Activated CD4-positive, alpha-beta T cell treated with anti-CD3 and anti-CD28 coated beads for 1 hour (primary cell): ENCODE measurements at regions not wholly inside any gene's neighbourhood (a gene's known extent, or its start where the extent isn't known, plus 50 kb on each side); places are given as distances from the start of the nearest gene placed in this dataset.

Experiments
- DNase-seq: peaks from one replicate; pipeline ENCODE4 v3.0.0-alpha.2; 2020

- DNase-seq: peak; percentile 21
Observed at GRCh38 chr9:36728651-36729520, 156.2 kb downstream of the MELK start.

GRCh38 chr9:36729906-36730305 is 157.2 kb downstream of the MELK start:
- no peak for DNase-seq

- DNase-seq: no peak
Observed at GRCh38 chr9:36730414-36730813, 157.7 kb downstream of the MELK start.

- no peak for DNase-seq
Observed at GRCh38 chr9:36731068-36731956, 158.6 kb downstream of the MELK start.

- no peak for DNase-seq
Observed at GRCh38 chr9:36734737-36735136, 162.0 kb downstream of the MELK start.

DNA sequence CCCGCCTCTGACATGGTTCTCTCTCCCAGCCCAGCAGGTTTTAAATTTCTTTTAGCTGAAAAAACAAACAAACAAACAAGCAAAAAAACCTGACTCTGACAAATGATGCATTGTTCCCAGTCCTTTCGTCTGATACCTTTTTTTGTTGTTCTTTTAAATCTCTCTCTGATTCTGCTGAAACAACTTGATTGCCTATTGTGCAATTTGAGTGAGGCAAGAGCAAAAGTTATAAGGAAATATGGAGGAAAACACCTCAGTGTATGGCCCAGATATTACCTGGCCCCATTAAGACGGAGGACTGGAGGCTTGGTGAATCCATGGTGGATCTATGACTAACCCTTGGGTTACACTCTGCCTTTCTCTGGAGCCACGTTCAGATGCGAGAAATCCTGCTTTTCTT is 164.0 kb downstream of the MELK start:
- no peak for DNase-seq

GRCh38 chr9:36738318-36738976 is 165.8 kb downstream of the MELK start:
- no peak for DNase-seq

- no peak for DNase-seq
Observed at GRCh38 chr9:36739373-36740116, 166.8 kb downstream of the MELK start.

- DNase-seq: no peak
Observed at GRCh38 chr9:36742264-36742663, 169.6 kb downstream of the MELK start.

DNA sequence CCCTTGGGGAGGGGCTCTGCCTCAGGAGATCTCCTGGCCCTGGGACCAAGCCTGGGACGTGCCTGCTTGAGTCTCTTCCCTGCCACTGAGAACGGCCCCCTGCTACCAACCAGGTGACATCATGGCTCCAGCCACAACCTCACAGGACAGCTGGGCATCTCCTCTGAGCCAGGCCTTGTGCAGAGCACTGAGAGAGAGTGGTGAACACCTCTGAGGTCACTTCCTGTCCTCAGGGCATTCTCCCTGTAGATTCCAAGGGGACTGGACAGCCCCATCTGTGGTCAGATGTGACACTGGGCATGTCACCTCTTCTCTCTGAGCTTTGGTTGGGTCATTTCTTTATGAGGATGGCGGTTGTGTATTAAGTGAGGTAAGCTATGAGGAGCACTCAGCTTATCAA is 172.0 kb downstream of the MELK start:
- DNase-seq: no peak

DNA sequence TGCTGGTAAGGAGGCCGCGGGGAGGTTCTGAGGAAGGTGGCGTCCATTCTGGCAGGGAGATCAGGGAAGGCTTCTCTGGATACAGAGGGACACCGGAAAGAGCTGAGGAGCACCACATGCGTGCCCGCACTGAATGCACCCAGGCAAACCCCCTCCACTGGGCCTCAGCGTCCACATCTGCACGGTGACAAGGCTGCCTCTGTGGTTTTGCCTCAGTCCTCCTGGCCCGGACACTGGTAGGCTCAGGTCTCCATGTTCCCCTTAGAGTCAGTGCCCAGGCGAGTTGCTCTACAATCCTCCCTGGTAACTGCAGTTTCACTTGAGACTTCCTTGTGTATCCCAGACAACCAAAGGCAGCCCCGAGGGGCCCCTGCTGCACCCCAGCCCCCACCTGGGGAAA is 173.3 kb downstream of the MELK start:
- DNase-seq: no peak

DNA sequence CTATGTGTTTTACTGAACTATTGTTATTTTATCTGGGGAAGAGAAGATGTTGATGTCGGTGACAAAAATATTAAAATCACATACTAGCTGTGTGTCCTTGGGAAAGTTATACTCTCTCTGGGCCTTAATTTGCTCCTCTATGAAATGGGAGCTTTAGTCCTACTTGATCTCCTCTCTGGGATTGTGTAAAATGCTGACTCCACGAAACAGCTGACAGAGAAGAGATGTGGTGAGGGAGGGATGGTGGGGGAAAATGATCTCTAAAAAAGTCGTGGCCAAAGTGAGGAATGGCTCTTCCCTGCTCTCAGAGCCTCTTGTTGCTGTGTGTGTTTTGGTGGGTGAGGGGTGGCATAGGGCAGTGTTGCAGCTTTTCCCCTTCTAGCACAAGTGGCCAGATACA is 173.7 kb downstream of the MELK start:
- DNase-seq: no peak

DNA sequence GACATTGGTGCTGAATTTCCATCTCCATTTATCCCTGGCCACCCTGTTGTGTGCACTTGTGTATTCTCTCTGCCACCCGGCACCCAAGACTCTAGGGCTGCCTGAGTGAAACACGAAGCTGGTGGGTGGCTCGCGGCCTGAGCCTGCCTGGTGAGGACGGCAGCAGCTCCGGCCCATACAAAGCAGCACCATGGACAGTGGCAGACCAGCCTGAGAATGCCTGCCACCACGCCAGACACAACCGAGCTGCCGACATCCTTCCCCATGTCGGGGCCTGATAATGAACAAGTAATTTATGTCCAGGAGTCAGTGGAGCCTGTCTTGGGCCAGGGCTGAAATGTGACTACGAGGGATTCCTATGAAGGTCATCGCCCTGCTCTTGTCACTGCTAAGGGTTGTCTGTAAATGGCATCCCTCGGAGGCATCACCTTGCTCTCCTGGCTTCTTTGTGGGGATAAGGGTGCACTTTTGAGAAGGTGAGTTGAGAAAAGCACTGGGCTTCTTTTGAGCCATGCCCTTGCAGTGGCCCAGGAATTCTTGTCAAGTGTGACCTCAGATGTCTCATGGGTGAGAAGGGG is 175.7 kb downstream of the MELK start:
- no peak for DNase-seq

DNA sequence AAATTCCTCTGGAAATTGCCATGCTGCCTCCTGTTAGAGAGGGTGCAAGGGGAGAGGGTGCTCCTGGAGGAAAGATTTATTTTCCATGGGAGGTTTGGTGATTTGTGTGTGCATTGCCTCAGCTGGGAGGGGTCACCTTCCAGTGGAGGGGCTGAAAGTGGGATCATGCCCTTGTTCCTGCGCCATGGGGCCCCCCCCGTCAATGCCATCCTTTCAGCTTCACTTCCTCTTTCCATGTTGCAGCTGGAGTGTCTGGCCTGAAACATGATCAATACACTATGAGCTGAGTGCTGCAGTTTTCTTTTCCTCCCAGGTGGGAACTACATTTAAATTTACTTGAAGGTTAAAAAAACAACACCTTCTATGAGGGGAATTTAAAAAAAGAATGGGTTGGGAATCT is 176.8 kb downstream of the MELK start:
- no peak for DNase-seq

DNA sequence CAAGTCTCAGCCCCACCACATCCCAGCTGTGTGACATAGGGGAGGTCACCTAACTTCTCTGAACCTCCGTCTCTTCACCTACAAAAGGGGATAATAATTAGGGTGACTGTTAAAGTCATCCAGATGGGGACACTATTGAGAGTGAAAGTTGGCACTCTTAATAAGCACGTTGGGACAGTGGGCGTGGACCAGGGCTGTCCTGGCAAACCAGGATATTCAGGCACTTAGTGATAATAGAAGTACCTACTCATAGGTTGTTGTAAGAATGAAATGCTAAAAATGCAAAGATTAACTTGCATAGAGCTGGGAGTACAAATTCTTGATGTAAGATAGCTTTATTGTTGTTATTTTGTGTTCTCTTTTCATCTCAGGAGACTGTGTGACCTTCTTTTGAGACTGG is 177.9 kb downstream of the MELK start:
- DNase-seq: no peak

GRCh38 chr9:36755019-36755418 is 182.3 kb downstream of the MELK start:
- DNase-seq: no peak

- DNase-seq: no peak
Observed at GRCh38 chr9:36759141-36759540, 186.4 kb downstream of the MELK start.

DNA sequence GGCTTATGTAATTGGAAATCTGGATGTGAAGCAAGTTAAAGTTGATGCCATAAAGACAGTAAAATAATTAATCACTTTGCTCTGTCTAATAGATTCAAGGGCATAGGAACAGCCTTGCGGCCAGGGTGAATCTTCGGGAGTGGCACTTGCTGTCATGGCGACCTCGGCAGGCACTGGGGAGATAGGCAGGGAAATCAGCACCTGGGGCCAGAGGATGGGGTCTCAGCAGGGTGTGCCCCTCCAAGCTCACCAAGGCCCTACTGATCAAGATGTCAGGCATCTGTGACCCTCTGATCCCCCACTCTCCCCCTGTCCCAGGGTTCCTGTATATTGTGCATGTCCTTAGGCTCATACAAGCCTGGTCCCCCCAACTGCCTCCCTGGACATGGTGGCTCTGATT is 187.3 kb downstream of the MELK start:
- DNase-seq: no peak

- no peak for DNase-seq
Observed at GRCh38 chr9:36760667-36761420, 188.1 kb downstream of the MELK start.

DNA sequence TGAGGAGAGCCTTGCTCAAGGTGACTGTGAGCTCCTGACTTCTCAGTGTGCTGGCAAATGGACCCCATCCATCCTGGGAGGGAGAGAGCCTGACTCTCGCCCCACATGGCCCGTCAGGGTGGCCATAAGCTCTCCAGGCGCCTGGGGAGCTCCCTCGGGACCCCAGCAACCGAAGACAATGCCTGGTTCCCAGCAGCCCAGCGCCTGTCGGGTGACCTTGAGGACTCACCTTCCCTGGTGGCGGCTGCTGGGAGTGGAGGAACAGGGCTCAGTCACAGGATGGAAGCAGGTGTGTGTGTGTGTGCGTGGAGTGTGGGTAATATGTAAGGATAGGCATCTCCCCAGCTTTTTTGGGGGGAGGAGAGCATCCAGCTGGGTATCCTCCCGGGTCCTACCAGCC is 190.3 kb downstream of the MELK start:
- no peak for DNase-seq

- no peak for DNase-seq
Observed at GRCh38 chr9:36763778-36764177, 191.1 kb downstream of the MELK start.
